ENCODE measurements at regions not wholly inside any gene's neighbourhood (a gene's known extent, or its start where the extent isn't known, plus 50 kb on each side); places are given as distances from the start of the nearest gene placed in this dataset.

GRCh38 chr3:95905182-95905581 lies 909.2 kb upstream of the EPHA6 start (continued):
- TF ChIP-seq PRDM2 (tag by site-specific recombination; IDR thresholded peaks at IDR 0.05; ENCODE audit: borderline replicate concordance) = no peak

- Histone ChIP-seq H3K4me3 (ENCODE audit: low read depth, low read length) (no peak overlapping the region), H3K9me3 (ENCODE audit: control insufficient read depth, insufficient read depth, low read depth, low read length) (no peaks in the 10 kb centered on the region), H3K27ac (ENCODE audit: extremely low read depth, low read depth, low read length) (no peak overlapping the region), H3K4me1 (ENCODE audit: control insufficient read depth, insufficient read depth, low read length) (no peaks in the 10 kb centered on the region), H3K36me3 (ENCODE audit: control insufficient read depth in 2 of 2, insufficient read depth in 1 of 2, low read length in 2 of 2) (no peaks in the 10 kb centered on the region)
- POLR2A ChIA-PET = no interaction called here
- CTCF ChIA-PET = no interaction called here
- TF ChIP-seq ZBTB44 (tag by site-specific recombination; IDR thresholded peaks at IDR 0.05) (no peak), ZNF184 (tag by site-specific recombination; IDR thresholded peaks at IDR 0.05) (no peak), MEIS1 (CRISPR knock-in tag; IDR thresholded peaks at IDR 0.05; ENCODE audit: borderline replicate concordance) (no peak), ZNF335 (tag by site-specific recombination; conservative IDR thresholded peaks at IDR 0.05) (no peak), ZNF623 (tag by site-specific recombination; IDR thresholded peaks at IDR 0.05) (no peak), ZNF280D (tag by site-specific recombination; IDR thresholded peaks at IDR 0.05) (no peak), ZBTB11 (tag by site-specific recombination; conservative IDR thresholded peaks at IDR 0.05; ENCODE audit: low read depth) (no peak), GLI4 (tag by site-specific recombination; IDR thresholded peaks at IDR 0.05) (no peak), KLF1 (tag by site-specific recombination; IDR thresholded peaks at IDR 0.05) (no peak), OVOL3 (tag by site-specific recombination; IDR thresholded peaks at IDR 0.05) (no peak), ZBTB48 (tag by site-specific recombination; IDR thresholded peaks at IDR 0.05) (no peak), ZSCAN18 (tag by site-specific recombination; IDR thresholded peaks at IDR 0.05) (no peak), ZNF837 (tag by site-specific recombination; IDR thresholded peaks at IDR 0.05) (no peak), ZNF624 (tag by site-specific recombination; IDR thresholded peaks at IDR 0.05) (no peak), ZNF692 (tag by site-specific recombination; IDR thresholded peaks at IDR 0.05) (no peak), ZNF791 (tag by site-specific recombination; IDR thresholded peaks at IDR 0.05) (no peak), ZNF2 (tag by site-specific recombination; IDR thresholded peaks at IDR 0.05) (no peak), ZNF362 (tag by site-specific recombination; IDR thresholded peaks at IDR 0.05) (no peak)
Observed at GRCh38 chr3:95911767-95912166, 902.6 kb upstream of the EPHA6 start.

Measured in HEK293 (cell line).